Upper lobe of left lung (tissue), 6 donors: ENCODE measurements at regions not wholly inside any gene's neighbourhood (a gene's known extent, or its start where the extent isn't known, plus 50 kb on each side); places are given as distances from the start of the nearest gene placed in this dataset.

ENCODE experiments used
- ATAC-seq, 2 donors: fragments of 200-7000 bp; cut with Tn5 transposase; one replicate each; pipeline ENCODE4 v1.9.1; 2022; ENCODE audit warnings: mild to moderate bottlenecking in 2 of 2, moderate library complexity in 2 of 2; ENCODE audit not compliant: low FRiP score in 2 of 2
- DNase-seq, 2 donors: peaks; one replicate each; pipeline ENCODE4 v3.0.0-alpha.2; 2019 to 2020
- H3K27ac ChIP-seq, 4 donors: fragments of 200-600 bp; sonication (generic); one replicate each; pipeline ENCODE4 v1.5.1; 2016 to 2019
- H3K27me3 ChIP-seq, 4 donors: fragments of 200-600 bp; sonication (generic); one replicate each; pipeline ENCODE4 v1.5.1; 2017 to 2019
- H3K36me3 ChIP-seq, 4 donors: fragments of 200-600 bp; sonication (generic); one replicate each; pipeline ENCODE4 v1.5.1; 2016 to 2019
- H3K4me1 ChIP-seq, 4 donors: fragments of 200-600 bp; sonication (generic); one replicate each; pipeline ENCODE4 v1.5.1; 2018 to 2019
- H3K4me3 ChIP-seq, 4 donors: fragments of 200-600 bp; sonication (generic); one replicate each; pipeline ENCODE4 v1.5.1; 2017 to 2019; ENCODE audit warnings: mild to moderate bottlenecking in 2 of 4, moderate library complexity in 1 of 4
- H3K9me3 ChIP-seq, 4 donors: fragments of 200-600 bp; sonication (generic); one replicate each; pipeline ENCODE4 v1.5.1; 2018 to 2019
- EP300 ChIP-seq, 4 donors: sonication (generic); formaldehyde crosslinking; IDR thresholded peaks; one replicate each; pipeline ENCODE4 v1.5.1; 2017; ENCODE audit warnings: antibody characterized with exemption in 4 of 4, control low read depth in 2 of 4
- POLR2A ChIP-seq, 4 donors: fragments of 450-650 bp; IDR thresholded peaks; one replicate each; pipeline ENCODE4 v1.5.1; 2016 to 2017; ENCODE audit warnings: antibody characterized with exemption in 4 of 4, mild to moderate bottlenecking in 2 of 4
- POLR2AphosphoS5 ChIP-seq, 2 donors: sonication (generic); formaldehyde crosslinking; IDR thresholded peaks; one replicate each; pipeline ENCODE4 v1.5.1; 2017; ENCODE audit warnings: antibody characterized with exemption in 2 of 2
- WGBS, 2 donors: methylation state at CpG; one replicate each; pipeline ENCODE4 v1.1.5; 2017 to 2018; 5-methylcytosine and 5-hydroxymethylcytosine counted together
- TF ChIP-seq, protein P1 (sequence below), 6 experiments: fragments of 450-650 bp in 4 of 6; fragments of 200-600 bp in 2 of 6; sonication (generic) in 2 of 6; IDR thresholded peaks; one replicate each; pipeline ENCODE4 v1.5.1; 2016 to 2019; ENCODE audit warnings: antibody characterized with exemption in 6 of 6
- donor health status: DM: no; HTN: no; CAD: no; lungs with moderate emphysema.
- donor health status: DM: no; HTN: yes; CAD: no; lungs with severe emphysema.

GRCh38 chr4:170979736-170980135, 833.5 kb upstream of the GALNTL6 start:
- no peaks in the 10 kb centered on the region for H3K4me1 ChIP-seq
- H3K27ac ChIP-seq, result no peak overlapping the region
- 71 to 79% methylated on average over 4 to 6 of the region's 6 CpGs for WGBS, 2 donors
- no peak overlapping the region for H3K4me3 ChIP-seq
- no peaks in the 10 kb centered on the region for H3K27me3 ChIP-seq
- H3K36me3 ChIP-seq, result no peaks in the 10 kb centered on the region
- TF ChIP-seq, protein P1, sequence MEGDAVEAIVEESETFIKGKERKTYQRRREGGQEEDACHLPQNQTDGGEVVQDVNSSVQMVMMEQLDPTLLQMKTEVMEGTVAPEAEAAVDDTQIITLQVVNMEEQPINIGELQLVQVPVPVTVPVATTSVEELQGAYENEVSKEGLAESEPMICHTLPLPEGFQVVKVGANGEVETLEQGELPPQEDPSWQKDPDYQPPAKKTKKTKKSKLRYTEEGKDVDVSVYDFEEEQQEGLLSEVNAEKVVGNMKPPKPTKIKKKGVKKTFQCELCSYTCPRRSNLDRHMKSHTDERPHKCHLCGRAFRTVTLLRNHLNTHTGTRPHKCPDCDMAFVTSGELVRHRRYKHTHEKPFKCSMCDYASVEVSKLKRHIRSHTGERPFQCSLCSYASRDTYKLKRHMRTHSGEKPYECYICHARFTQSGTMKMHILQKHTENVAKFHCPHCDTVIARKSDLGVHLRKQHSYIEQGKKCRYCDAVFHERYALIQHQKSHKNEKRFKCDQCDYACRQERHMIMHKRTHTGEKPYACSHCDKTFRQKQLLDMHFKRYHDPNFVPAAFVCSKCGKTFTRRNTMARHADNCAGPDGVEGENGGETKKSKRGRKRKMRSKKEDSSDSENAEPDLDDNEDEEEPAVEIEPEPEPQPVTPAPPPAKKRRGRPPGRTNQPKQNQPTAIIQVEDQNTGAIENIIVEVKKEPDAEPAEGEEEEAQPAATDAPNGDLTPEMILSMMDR (IDR thresholded peaks at IDR 0.05), result no peak
- TF ChIP-seq POLR2AphosphoS5 (IDR thresholded peaks at IDR 0.05) (no peak), POLR2A (IDR thresholded peaks at IDR 0.05) (no peak), EP300 (IDR thresholded peaks at IDR 0.05) (no peak)
- DNase-seq (peak in 1 of 2 donors; percentile 16), ATAC-seq (peak in 1 of 2 donors; percentile 37)
- no peaks in the 10 kb centered on the region for H3K9me3 ChIP-seq

GRCh38 chr4:170978990-170979389, 834.2 kb upstream of the GALNTL6 start:
- TF ChIP-seq EP300 (IDR thresholded peaks at IDR 0.05) (no peak), POLR2A (IDR thresholded peaks at IDR 0.05) (no peak)
- TF ChIP-seq, protein P1 (IDR thresholded peaks at IDR 0.05), result no peak

GRCh38 chr4:170949084-170949483, 859.3 kb upstream of the AADAT start:
- ATAC-seq (no peak), DNase-seq (no peak)
- 74 to 77% methylated on average over 3 of the region's 3 CpGs for WGBS, 2 donors
- H3K4me1 ChIP-seq, result no peaks in the 10 kb centered on the region
- H3K4me3 ChIP-seq, result no peak overlapping the region
- no peaks in the 10 kb centered on the region for H3K9me3 ChIP-seq
- no peaks in the 10 kb centered on the region for H3K27me3 ChIP-seq
- no peaks in the 10 kb centered on the region for H3K36me3 ChIP-seq
- no peak overlapping the region for H3K27ac ChIP-seq
- no peak for TF ChIP-seq POLR2AphosphoS5 (IDR thresholded peaks at IDR 0.05)
- TF ChIP-seq, protein P1 (IDR thresholded peaks at IDR 0.05), result no peak
- no peak for TF ChIP-seq POLR2A (IDR thresholded peaks at IDR 0.05)
- no peak for TF ChIP-seq EP300 (IDR thresholded peaks at IDR 0.05)

More at GRCh38 chr4:170978990-170979389, 834.2 kb upstream of the GALNTL6 start:
- Histone ChIP-seq H3K27ac (no peak overlapping the region), H3K4me1 (no peaks in the 10 kb centered on the region), H3K9me3 (no peaks in the 10 kb centered on the region), H3K36me3 (no peaks in the 10 kb centered on the region), H3K27me3 (no peaks in the 10 kb centered on the region), H3K4me3 (no peak overlapping the region)
- 88 to 93% methylated on average over 6 of the region's 6 CpGs for WGBS, 2 donors
- ATAC-seq, result no peak
- DNase-seq, result no peak

DNA sequence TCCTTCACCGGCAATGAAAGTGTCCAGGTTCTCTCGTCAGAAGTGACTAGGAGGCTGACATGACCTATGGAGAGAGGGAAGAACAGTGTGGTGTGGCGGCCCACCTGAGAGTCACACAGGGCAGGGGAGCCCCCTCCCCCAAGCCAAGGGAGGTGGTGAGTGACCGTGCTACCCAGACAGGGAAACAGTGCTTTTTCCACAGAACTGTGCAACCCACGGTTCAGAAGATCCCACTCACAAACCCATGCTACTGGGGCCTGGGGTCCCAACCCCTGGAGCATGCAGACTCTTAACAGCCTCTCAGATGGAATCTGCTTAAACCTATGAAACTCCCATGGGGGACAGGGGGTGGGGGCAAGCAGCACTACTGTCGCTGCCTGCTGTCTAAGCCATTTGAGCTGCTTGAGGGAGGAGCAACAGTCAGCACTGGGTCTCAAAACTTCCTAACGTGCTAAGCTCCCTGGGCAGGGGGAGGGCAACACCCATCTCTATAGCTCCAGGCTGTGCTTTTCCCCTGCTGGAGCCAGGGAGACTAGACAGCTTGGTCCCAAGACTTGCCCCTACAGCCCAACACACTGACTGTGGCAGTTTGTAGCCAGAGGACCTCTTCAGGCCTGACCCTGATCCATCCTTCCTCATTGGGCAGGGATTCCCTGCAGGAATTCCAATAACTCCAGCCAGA, 850.4 kb upstream of the AADAT start:
- Histone ChIP-seq H3K36me3 (no peaks in the 10 kb centered on the region), H3K9me3 (peaks cover 0 to 3% (median 0%) of the 10 kb centered on the region in 4 donors), H3K27me3 (no peaks in the 10 kb centered on the region), H3K4me3 (no peak overlapping the region), H3K4me1 (no peaks in the 10 kb centered on the region), H3K27ac (no peak overlapping the region)
- DNase-seq, result no peak
- no peak for TF ChIP-seq POLR2AphosphoS5 (IDR thresholded peaks at IDR 0.05)
- TF ChIP-seq POLR2A (IDR thresholded peaks at IDR 0.05), result no peak
- no peak for TF ChIP-seq EP300 (IDR thresholded peaks at IDR 0.05)
- TF ChIP-seq, protein P1 (IDR thresholded peaks at IDR 0.05), result no peak
- ATAC-seq, result peak in 1 of 2 donors; percentile 49
- WGBS, 2 donors, result 74 to 78% methylated on average over 4 to 7 of the region's 7 CpGs

GRCh38 chr4:170938588-170938987, 848.8 kb upstream of the AADAT start:
- Histone ChIP-seq H3K27me3 (no peaks in the 10 kb centered on the region), H3K4me1 (no peaks in the 10 kb centered on the region), H3K9me3 (peaks cover 0 to 3% (median 0%) of the 10 kb centered on the region in 4 donors), H3K4me3 (no peak overlapping the region), H3K27ac (no peak overlapping the region), H3K36me3 (no peaks in the 10 kb centered on the region)
- 68 to 74% methylated on average over 1 of the region's 1 CpG for WGBS, 2 donors
- no peak for ATAC-seq
- TF ChIP-seq POLR2AphosphoS5 (IDR thresholded peaks at IDR 0.05) (no peak), POLR2A (IDR thresholded peaks at IDR 0.05) (no peak), EP300 (IDR thresholded peaks at IDR 0.05) (no peak)
- TF ChIP-seq, protein P1 (IDR thresholded peaks at IDR 0.05), result no peak
- DNase-seq, result no peak
